ENCODE measurements at regions not wholly inside any gene's neighbourhood (a gene's known extent, or its start where the extent isn't known, plus 50 kb on each side); places are given as distances from the start of the nearest gene placed in this dataset.
"Not testable (repeated sequence)": the region's sequence is repeated elsewhere in the genome, so short reads cannot be mapped to it uniquely, and the experiment has no call there.

- DNase-seq (ENCODE audit: low read depth in 2 of 2): no peak
Measured at GRCh38 chr10:25865267-25865666, 68.8 kb upstream of the MYO3A start.

GRCh38 chr10:25867321-25867720, 66.7 kb upstream of the MYO3A start:
- DNase-seq (ENCODE audit: low read depth in 2 of 2): no peak

DNA sequence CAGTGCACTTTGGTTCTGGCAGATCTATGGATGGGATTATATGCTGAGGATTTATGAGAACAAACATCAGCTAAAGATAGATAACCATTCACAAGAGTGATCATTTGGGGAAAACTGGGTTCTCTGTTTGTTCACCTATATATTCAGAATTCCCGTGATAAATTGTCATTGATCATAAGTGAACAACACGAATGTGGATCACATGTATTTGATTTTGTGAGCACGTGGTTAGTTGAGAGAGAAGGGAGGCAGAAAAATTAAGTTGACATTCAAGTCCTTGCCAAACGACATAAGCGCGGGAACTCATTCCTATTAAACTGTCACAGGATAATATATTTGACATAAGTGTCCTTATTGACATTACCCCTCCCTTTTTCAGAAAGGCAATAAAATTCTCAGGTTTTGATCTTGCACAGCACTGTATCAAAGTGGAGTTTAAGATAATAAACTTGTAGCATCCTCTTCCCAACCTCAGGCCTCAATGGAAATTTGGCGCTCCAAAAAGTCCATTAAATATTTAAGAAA, 64.9 kb upstream of the MYO3A start:
- DNase-seq (ENCODE audit: low read depth in 2 of 2): no peak

DNA sequence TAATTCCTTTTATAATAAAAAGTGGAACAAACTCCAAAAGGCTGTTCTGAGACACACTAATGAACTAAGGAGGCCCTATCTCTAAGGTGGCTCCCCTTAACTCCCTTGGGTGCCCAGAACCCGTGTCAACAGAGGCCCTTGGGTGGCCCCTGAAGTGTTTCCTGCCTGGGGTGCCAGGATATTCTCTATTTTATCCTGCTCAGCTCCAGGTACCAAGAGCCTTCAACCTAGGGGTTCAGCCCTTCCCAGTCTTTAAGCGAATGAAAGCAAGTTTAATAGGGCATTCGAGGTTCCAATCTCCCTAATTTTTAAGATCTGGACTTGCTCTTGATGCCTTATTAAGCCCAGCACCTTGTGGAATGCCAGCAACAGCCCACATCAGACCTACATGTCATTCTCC, 64.4 kb upstream of the MYO3A start:
- DNase-seq (ENCODE audit: low read depth in 2 of 2): no peak

DNA sequence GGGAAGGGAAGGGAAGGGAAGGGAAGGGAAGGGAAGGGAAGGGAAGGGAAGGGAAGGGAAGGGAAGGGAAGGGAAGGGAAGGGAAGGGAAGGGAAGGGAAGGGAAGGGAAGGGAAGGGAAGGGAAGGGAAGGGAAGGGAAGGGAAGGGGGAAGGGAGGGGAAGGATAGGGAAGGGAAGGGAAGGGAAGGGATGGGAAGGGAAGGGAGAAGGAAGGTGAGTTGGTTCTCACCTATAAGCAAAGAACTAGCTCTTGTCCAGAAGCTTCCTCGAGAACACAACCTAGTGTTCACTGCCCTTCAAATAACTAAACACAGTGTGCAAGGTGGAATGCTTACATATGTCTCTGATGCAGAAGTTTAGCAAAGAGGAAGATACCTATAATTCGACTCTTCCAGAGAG, 59.6 kb upstream of the MYO3A start:
- not testable (repeated sequence) for DNase-seq (ENCODE audit: low read depth in 2 of 2)

GRCh38 chr10:25875556-25876165, 58.4 kb upstream of the MYO3A start:
- DNase-seq (ENCODE audit: low read depth in 2 of 2): peak; percentile 58 to 70

DNA sequence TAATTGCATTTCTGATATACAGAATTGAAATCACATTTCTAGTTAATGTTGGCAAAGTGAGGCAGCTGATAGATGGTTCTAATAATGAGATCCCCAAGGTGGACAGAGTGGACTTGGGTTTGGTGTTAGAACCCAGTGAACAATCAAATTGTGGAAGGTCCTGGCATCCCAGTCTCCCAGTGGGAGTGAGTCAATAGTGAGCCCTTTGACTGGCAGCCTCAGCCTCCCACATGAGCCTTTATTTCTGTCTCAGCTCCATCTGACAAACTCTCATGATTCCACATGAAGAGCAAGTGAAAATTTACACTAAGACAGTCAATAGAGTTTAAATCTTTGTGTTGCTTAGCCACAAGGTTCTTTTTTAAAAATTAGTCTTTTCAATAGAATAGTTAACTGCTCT, 56.7 kb upstream of the MYO3A start:
- DNase-seq (ENCODE audit: low read depth in 2 of 2): no peak
